Fibroblast of the aortic adventitia (primary cell): ENCODE measurements at regions not wholly inside any gene's neighbourhood (a gene's known extent, or its start where the extent isn't known, plus 50 kb on each side); places are given as distances from the start of the nearest gene placed in this dataset.
"Not testable (repeated sequence)": the region's sequence is repeated elsewhere in the genome, so short reads cannot be mapped to it uniquely, and the experiment has no call there.

Experiments used
- DNase-seq: peaks from one replicate; pipeline ENCODE4 v3.0.0-alpha.2; 2010; ENCODE audit warnings: low read depth
- H3K4me3 ChIP-seq: 2 replicates; pipeline ENCODE4 v1.5.1; 2011; ENCODE audit warnings: low read depth, mild to moderate bottlenecking, control low read depth, low read length, moderate library complexity
- TF ChIP-seq, protein P1 (sequence below): IDR thresholded peaks from 2 replicates; pipeline ENCODE4 v1.5.1; 2011; ENCODE audit warnings: mild to moderate bottlenecking, low read length, control low read depth, inconsistent platforms; ENCODE audit not compliant: insufficient read depth

DNA sequence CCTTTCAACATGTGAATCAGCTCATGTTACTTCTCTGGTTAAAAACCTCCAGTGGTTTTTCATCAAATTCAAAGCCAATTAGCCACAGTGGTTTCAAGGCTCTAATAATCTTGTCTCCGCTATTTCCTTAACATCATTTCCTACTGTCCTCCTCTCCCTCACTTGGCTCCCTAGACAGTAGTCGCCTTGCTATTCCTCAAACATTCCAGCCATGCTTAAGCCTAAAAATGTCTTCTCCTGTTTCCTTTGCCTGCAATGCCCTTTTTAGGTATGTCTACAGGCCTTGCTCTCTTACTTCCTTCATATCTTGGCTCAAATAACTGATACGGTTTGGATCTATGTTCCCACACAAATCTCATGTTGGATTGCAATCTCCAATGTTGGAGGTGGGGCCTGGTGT, 779.4 kb upstream of the LRRN3 start:
- DNase-seq = no peak
- no peak overlapping the region for H3K4me3 ChIP-seq
- TF ChIP-seq, protein P1, sequence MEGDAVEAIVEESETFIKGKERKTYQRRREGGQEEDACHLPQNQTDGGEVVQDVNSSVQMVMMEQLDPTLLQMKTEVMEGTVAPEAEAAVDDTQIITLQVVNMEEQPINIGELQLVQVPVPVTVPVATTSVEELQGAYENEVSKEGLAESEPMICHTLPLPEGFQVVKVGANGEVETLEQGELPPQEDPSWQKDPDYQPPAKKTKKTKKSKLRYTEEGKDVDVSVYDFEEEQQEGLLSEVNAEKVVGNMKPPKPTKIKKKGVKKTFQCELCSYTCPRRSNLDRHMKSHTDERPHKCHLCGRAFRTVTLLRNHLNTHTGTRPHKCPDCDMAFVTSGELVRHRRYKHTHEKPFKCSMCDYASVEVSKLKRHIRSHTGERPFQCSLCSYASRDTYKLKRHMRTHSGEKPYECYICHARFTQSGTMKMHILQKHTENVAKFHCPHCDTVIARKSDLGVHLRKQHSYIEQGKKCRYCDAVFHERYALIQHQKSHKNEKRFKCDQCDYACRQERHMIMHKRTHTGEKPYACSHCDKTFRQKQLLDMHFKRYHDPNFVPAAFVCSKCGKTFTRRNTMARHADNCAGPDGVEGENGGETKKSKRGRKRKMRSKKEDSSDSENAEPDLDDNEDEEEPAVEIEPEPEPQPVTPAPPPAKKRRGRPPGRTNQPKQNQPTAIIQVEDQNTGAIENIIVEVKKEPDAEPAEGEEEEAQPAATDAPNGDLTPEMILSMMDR = no peak

DNA sequence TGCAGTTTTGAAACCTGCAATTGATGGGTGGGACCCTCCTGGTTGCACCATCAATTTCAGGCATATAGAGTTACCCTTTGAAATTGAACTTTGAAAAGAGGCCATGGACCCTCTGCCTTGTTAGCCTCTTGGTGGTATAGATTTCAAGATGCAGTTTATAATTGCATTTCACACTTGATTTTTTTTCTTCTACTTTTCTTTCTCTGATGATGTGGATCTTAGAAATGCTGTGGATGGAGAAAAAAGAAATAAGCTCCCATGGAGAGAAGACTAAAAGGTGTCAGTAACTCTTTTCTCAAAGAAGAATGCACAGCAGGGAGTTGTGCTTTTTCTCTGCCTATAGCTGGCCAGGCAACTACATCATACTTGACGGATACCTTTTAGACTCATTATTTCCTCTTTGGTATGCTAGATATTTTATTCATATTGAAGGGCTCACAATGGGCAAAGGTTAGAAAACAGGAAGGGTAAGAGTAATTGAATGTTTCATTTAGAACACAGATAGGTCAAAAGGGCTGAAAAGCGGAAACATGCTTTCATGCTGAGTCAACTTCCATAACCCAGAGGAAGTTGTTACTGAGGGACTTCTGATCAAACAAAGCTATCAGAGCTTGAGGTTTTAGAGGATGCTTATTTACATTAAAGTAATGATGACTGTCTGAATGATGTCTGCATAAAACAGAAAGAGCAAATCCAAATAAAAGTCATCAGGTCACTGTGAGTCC, 773.2 kb upstream of the LRRN3 start:
- no peak overlapping the region for H3K4me3 ChIP-seq
- DNase-seq = no peak
- TF ChIP-seq, protein P1 = no peak

DNA sequence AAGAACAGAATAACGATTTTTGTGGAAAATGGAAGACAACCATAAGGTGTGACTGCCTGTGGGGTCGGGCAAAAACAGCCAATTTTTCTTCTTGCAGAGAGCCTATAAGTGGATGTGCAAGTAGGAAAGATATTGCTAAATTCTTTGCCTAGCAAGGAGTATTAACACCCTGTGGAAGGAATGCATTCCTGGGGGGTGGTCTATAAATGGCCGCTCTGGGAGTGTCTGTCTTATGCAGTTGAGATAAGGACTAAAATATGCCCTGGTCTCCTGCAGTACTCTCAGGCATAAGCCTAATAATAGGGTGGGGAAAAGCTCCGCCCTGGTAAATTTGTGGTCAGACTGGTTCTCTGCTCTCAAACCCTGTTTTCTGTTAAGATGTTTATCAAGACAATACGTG, 770.6 kb upstream of the LRRN3 start:
- not testable (repeated sequence) for DNase-seq, H3K4me3 ChIP-seq

DNA sequence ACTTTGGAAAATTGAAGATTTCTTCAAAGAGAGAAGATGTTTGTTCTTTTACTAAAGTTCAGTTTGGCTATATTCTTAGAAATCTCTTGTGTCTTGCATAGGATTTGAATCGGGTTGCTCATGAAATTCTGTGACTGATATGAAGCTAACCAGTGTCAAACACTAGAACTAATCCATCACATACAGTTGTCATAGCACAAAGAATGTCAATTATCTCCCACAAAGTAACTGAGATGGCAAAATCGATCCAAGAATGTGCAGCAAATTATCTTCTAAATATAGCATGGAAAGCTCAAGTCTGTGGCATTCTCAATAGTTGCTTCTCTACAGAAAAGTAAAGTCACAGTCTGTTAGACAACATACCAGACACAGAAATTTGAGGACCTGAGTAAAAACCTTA, 768.1 kb upstream of the LRRN3 start:
- H3K4me3 ChIP-seq = no peak overlapping the region
- TF ChIP-seq, protein P1 = no peak
- no peak for DNase-seq

DNA sequence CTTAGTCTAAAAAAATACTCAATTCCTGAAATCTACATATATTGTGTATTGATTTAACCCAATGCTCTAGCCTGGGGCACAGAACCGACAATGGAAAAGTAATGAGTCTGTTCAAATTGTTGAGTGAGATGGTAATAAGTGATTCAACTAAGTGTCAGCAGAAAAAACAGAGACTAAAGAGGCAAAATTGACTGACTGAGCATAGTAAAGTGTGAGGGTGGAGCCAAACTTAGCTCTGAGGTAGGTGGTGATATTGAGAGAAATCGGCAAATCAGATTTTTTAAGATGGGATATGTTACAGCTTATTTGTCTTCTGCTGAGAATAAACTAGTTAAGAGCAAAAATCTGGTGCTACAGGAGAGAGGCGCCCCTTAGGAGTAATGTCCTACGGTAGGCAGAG, 764.0 kb upstream of the LRRN3 start:
- no peak for DNase-seq
- TF ChIP-seq, protein P1 = no peak
- H3K4me3 ChIP-seq = no peak overlapping the region

DNA sequence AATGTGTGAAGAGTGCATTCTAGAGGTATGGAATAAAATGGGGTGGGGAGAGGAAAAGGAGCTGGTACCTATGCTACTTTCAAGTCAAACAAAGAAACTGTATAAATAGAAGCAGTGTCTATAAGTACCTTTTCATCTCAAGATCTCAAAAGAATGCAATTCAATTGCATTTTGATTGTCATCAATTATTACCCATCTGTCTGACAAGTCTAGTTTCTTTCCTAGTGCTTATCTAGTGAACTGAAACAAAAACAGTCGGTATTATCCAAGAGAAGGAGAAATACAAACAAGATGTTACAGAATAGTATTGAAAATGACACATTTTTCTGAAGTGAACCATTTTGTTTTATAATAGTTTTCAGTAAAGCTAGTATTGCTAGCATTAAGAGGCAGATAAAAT, 754.5 kb upstream of the LRRN3 start:
- no peak overlapping the region for H3K4me3 ChIP-seq
- TF ChIP-seq, protein P1 = no peak
- DNase-seq = no peak

DNA sequence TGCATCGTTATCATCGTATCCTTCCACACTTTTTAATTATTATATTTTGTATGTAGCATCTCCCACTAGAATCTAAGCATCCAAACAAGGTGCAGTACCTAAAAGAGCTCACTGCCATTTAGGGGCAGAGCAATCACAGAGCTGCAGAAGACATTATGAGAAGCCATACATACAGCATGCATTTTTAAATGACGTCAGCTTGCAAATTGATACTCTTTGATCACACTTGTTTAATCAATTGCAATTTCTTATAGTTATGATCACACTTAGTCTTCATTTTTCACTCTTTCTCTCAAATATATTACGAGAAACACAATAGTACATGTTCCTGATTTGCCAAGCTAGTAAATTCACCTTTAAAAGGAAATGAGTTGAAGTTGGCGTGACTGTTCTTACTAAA, 753.3 kb upstream of the LRRN3 start:
- TF ChIP-seq, protein P1 = no peak
- no peak overlapping the region for H3K4me3 ChIP-seq
- no peak for DNase-seq
